GM12873 (cell line): ENCODE measurements at regions not wholly inside any gene's neighbourhood (a gene's known extent, or its start where the extent isn't known, plus 50 kb on each side); places are given as distances from the start of the nearest gene placed in this dataset.

ENCODE experiments used
- TF ChIP-seq, protein P1 (sequence below): IDR thresholded peaks from 2 replicates; pipeline ENCODE4 v1.5.1; 2012; ENCODE audit warnings: low read depth, mild to moderate bottlenecking, moderate library complexity, low read length, control low read depth; ENCODE audit not compliant: insufficient read depth; ENCODE audit errors: missing control alignments

DNA sequence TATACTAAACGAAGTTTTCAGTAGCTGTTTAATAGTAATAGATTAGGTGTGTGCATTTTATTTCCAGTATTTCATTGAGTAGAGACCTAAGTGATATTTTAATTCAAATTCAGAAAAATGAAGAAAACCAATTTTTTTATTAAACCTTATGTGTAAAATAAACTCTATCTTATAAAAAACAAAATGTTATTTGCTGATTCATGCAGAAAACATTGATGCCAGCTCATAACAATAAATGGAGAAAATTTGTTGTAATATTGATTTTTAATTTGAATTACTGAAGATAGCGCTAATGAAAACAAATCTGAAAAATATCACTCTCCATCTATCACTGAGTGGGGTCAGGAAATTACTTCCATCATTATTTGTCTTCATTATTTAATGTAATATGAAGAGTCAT, 1177.8 kb upstream of the SEMA6A start:
- TF ChIP-seq, protein P1, sequence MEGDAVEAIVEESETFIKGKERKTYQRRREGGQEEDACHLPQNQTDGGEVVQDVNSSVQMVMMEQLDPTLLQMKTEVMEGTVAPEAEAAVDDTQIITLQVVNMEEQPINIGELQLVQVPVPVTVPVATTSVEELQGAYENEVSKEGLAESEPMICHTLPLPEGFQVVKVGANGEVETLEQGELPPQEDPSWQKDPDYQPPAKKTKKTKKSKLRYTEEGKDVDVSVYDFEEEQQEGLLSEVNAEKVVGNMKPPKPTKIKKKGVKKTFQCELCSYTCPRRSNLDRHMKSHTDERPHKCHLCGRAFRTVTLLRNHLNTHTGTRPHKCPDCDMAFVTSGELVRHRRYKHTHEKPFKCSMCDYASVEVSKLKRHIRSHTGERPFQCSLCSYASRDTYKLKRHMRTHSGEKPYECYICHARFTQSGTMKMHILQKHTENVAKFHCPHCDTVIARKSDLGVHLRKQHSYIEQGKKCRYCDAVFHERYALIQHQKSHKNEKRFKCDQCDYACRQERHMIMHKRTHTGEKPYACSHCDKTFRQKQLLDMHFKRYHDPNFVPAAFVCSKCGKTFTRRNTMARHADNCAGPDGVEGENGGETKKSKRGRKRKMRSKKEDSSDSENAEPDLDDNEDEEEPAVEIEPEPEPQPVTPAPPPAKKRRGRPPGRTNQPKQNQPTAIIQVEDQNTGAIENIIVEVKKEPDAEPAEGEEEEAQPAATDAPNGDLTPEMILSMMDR: no peak

DNA sequence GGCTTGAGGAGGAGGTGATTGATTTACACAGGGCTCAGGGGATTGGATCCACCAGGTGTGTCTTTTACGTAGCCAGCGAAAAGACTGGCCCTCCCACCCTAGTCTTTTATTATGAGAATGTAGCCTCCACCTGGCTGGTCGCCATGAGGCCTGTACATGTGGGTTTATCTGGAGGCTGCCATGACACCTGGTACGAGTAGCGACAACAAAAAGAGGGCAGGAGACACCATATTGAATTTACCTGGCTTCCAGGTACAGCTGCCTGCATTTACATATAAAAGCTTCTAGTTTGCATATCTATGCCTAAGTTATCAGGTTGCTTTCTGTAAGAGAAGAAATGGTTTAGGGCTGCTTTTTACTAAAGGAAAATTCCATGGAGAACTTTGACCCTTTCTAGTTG, 1173.7 kb upstream of the SEMA6A start:
- TF ChIP-seq, protein P1: no peak

DNA sequence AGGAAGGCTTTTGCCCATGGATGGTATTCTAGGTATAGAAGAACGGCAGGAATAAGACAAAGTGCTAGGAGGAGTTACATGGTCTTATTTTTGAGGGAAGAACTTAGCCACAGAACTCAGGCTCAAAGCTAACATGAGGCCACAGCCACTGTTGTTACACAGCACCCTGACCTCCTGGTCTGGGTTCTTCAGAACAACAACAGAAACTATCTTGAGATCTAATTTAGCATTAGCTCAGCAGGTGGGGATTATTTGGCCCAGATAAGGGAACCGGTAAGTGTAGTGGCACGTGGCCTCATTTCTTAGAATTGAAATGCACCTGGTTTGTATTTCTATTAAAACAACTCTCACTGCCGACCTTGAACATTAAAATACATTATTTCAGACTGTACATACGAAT, 1168.7 kb upstream of the SEMA6A start:
- TF ChIP-seq, protein P1: no peak

DNA sequence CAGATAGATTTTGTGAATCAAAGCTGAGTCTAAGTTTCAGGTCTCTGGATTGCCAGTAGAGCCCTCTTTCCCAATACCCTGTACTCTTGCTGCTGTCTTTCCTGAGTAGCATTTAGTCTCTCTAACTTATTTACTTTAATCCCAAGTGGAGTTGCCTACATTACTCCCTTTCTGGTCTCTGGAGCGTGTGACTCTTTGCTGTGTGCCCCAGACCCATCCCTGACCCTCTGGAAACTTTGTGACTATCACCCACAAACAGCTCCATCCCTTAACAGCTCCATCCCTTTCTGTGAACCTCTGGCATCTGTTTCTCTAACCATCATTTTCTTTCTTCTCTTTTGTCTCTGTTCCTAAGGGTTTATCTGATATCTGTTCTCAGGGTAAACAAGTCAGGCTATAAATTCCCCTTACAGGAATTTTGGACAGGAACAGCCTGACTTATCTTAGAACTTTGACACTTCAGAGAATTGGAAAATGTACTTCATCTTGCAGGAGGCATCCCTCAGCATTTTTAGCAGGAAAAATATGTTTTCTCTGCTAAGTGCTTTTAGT, 1167.1 kb upstream of the SEMA6A start:
- TF ChIP-seq, protein P1: no peak

DNA sequence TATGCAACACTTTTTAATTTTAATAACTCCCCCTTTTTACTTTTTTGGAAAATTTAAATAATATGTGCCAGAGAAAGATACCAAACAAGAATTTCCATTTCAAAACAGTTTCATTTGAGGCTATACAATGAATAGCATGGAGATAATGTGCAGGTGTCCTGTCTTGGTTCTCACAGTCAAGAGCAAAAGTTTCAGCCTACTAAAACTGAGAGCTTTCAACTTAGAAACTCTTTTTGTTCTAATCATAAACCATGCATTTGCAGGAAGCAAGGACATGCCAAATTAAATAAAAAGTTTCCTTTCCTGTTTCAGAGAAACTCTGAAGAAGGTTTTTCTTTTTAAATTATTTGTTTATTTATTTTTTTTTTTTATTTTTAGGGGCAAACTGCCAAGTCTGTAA, 1165.6 kb upstream of the SEMA6A start:
- TF ChIP-seq, protein P1: no peak

DNA sequence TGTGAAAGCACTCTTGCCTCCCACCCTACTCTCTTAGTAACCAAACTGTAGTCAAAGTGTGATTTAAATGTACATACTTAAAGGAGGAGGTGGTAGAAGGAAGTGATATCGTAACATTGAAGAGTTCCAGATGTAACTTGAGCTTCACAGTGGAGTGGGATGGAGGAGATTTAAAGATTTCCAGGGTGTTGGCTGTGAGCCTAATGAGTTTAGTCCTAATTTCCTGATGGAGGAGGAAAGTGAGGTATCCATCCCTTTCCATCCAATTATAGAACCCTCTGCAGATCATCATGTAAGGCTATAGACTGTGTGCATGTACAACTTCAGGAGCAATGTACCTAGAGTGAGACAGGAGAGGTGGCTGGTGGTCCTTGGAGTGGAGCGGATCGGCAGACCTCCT, 1163.9 kb upstream of the SEMA6A start:
- TF ChIP-seq, protein P1: no peak

DNA sequence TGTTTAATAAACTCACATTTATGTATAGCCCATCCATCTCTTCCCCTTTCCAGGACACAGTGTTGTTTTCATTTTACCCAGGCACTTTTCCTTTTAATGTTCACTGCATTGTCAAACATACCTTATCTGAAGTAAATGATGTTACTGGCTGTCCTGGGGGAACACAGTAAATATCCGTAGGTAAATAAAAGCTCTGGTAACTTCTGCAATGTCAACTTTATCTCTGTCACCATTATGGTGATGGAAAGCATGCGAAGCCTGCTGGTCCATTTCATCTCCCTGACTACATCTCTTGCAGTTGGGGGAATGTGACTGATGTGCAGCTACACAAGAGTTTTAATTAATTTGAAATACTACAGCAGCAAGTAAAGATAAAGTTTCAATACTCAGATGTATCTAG, 1162.1 kb upstream of the SEMA6A start:
- TF ChIP-seq, protein P1: no peak

DNA sequence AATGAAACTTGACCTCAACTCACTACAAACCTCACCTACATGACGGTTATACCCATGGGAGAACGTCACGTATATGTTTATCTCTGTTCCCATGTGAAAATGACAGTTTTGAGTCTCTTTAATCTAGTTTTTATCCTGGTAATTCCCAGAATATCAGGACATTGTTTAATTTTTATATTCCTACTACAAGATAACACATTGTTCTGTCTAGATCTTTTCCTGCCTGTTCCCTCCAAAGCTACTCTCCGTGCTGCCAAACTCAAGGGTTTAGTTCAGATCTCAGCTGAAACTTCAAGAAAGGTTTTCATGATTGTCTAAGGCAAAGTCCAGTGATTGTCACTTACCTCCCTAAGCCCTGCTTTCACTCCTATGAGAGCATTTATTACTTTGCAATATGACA, 1159.4 kb upstream of the SEMA6A start:
- TF ChIP-seq, protein P1: no peak
